GM19099 (cell line): ENCODE measurements at regions not wholly inside any gene's neighbourhood (a gene's known extent, or its start where the extent isn't known, plus 50 kb on each side); places are given as distances from the start of the nearest gene placed in this dataset.
A peak's percentile ranks its signal among the peaks of the same experiment; 100 is the strongest.

ENCODE experiments used
- POLR2A ChIP-seq: IDR thresholded peaks from 3 replicates; pipeline ENCODE4 v1.6.1; 2011; ENCODE audit warnings: low read depth; ENCODE audit not compliant: insufficient read length; ENCODE audit errors: extremely low read depth

DNA sequence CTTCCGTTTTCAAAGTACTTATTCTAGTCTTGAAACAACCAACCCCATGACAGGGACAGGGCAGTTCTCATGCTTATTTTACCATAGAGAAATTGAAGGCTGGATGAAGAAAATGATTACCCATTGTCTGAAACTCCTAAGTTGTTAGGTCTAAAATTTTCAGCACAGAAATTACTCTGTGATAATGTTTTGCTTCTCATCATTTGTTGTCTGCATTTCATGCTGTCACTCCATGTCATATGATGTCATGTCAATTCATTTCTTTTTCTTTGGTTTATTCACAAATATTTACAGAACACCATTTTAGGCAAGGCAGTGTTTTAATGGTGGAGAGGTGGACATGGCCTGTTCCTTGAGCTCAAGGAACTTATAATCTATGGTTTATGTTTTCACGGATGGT is 98.2 kb upstream of the RASGRP1 start:
- TF ChIP-seq POLR2A, result no peak

GRCh38 chr15:38665586-38666305 is 101.1 kb upstream of the RASGRP1 start:
- TF ChIP-seq POLR2A, result no peak

DNA sequence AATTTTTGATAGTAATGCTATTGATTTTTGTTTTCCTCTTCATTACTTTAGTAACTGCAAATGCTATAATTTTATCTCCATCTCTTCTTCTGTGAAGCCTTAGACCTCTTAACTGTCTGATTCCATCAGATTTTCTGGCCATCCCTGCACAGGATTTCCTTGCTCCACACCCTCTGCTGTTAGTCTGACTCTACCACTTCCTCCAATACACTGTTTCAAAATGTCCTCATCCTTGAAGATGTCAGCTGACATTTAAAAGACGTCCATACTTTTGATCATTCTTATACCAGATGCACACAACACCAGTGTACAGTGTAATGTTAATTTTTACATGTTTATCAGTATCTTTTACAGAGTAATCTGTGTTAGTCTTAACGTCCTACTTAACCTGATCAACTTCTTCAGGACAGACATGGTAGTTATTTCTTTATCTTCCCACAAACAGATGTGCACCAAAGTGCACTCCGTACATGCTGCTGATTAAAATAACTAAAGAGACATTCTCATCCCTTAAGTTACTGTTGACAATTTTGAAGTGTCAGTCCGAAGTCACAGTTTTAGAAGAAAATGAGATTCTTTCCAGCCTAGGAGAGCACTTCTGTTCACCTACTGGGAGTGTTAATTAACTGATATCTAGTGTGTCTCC is 102.4 kb upstream of the RASGRP1 start:
- no peak for TF ChIP-seq POLR2A

DNA sequence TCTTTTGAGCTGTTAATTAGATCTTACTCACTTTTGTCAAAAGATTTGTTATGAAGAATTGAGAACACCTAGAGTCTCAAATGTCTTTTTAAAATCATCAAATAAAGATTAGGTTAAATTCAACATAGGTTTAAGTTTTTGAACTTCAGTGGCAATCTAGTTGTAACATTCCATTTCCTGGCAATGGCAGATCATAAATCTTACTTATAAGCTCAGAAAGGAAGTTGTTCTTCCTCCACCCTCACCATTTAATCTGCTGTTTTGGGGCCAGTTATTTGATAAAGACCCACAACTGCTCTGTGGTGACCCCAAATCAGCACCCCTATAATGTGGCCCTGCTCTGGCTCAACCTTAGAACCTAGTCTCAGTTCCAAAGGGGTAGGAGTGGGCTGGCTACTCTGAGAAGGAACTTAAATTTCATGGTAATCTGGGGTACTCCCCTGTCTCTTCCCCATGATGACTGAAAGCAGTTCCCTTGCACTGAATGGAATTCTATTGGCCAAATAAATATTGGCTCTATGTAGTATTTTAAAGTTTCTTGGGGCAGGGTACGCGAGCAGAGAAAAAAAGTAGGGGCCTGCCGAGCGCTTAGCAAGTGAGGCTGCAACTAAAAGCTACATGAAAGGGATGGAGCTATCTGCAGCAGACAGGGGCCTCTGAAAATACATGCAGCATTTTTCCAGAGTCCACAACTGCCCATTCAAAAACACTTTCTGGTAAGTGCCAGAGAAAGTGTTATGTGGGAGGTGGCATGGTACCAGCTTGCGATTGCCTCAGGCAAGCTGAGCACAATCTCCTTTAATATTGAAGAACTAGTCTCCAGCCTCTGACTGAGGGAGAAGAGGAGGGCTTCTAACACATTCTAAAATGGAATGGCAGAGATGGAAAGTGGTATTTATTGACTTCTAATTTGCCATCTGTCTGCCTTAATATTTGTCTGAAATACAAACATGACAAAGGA is 103.6 kb upstream of the RASGRP1 start:
- TF ChIP-seq POLR2A, result no peak

DNA sequence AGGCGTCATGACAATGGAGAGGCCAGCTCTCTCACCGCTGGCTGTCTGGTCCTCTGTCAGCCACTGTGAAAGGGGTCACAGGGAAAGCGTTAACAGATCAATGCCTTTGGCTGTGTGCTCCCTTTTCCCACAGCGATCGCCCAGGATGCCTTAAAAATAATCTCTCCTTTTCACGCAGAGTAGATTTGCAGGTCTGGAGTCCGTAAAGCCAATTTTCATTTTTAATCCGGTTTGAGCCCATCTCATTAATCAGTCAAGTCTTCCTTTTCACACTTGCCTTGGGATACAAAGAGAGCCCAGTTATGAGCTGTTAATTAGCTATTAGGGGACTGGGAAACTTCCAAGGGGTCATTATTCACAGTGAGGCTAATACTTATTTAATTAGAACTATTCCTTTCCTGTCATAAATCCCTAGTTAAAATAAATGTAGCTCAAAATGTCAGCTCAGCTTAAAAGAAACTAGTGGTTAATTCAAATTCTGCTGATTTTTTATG is 104.3 kb upstream of the RASGRP1 start:
- no peak for TF ChIP-seq POLR2A

GRCh38 chr15:38670128-38671005 is 105.8 kb upstream of the RASGRP1 start:
- peak; percentile 31 for TF ChIP-seq POLR2A

DNA sequence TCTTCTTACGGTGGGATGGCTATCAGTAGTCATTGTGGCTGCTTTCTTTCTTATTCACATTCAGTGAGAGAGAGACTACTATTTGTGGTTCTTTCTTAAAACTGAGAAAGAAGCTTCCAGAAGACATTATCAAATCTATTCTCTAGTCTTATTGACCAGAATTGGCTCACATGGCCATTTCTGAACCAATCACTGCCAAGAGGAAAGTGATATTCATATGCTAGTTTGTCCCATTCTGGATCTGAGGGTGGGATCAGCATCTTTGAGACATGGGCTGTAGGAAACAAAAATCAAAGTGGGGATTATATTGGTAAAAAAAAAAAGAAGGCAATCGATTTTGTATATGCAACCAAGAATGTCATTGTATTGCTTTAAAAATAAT is 106.4 kb upstream of the RASGRP1 start:
- no peak for TF ChIP-seq POLR2A

DNA sequence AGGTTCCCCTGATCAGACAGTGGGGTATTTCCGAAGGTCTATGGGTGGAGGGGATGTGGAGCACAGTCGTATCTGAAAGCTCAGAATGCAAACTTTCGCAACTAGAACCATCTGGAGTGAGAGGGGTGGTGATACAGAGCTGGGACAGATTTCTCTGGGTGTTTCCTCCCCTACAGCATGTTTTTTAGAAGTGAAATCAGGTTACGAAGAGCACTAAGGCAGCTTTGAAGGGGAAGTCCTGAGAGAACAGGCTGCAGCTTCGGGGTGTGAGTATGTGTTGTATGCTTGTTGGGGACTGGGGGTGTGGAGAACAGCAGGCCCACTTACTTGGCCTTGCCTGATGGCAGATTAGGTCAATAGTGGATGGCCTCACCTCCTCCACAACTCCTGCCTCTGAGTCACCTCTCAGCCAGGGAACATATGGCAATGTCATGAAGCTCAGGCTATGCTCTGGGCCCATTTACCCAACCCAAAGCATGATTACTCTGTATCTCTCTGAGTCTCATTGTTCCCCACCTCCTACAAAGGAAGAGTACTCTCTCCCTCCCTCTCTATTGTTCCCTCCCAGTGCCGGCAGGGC is 107.2 kb upstream of the RASGRP1 start:
- peak; percentile 6 for TF ChIP-seq POLR2A

GRCh38 chr15:38672273-38672672 is 107.7 kb upstream of the RASGRP1 start:
- TF ChIP-seq POLR2A, result no peak

DNA sequence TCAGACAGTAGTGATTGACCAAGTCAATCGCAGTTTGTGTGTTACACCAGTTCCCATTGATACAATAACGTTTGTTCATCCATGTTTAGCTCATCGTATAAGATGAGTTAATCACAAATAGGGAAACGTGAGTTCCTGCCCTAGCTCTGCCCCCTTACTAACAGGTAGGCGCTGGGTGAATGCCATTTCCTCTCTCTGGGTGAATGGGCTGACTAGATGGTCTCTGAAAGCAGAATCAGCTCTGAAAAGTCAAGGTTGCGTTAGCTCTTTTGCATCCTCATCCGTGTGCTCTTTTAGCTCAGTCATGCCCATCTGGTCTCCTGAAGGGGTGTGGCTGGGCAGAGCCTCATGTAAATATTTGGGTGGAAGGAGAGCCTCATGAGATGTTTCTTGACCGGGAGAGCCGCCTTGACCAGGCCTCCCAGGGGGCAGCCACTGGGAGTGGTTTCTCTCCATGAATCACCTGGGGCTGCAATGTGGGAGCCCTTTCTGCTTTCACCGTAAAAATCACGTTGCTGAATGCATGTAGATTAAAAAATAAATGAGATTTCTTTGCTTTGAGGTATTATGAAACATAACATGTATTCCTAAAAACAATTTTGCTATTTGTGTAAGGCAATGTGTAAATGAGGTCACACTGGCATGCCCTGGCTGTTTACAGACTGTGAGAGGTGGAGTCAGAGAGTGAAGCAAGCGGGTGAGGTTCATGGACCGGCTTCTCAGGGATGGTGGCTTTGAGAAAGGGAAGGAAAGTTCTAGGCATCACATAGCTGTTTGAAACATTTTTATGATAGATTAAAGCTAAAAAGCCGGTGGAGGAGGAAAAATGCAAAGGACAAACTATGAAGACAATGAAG is 108.4 kb upstream of the RASGRP1 start:
- TF ChIP-seq POLR2A, result no peak

GRCh38 chr15:38674448-38674847 is 109.8 kb upstream of the RASGRP1 start:
- no peak for TF ChIP-seq POLR2A

GRCh38 chr15:38678281-38678680 is 113.7 kb upstream of the RASGRP1 start:
- TF ChIP-seq POLR2A, result no peak

- no peak for TF ChIP-seq POLR2A
Measured at GRCh38 chr15:38680775-38681174, 116.2 kb upstream of the RASGRP1 start.
